ENCODE measurements at regions not wholly inside any gene's neighbourhood (a gene's known extent, or its start where the extent isn't known, plus 50 kb on each side); places are given as distances from the start of the nearest gene placed in this dataset.

DNA sequence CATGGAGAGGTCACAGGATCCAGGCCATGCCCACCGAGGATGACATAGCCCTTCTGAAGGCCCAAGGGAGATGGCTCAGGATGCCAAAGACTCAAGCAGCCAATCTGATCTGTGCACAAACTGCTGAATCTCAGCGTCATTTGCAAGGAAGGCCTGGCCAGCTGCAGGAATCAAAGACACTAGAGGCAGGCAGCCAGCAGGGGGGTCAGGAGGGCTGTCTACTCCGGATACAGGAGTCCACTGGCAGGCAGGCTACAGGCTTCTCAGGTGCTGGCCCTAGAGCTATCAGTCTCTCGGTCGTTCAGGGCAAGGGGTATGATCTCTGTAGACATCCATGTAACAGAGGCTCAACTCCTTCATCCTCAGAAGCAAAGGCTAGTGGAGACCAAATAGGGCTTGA, 1735.3 kb downstream of the TP53TG3F start:
- no peaks in the 10 kb centered on the region for H3K27me3 ChIP-seq (ENCODE audit: control insufficient read depth, insufficient read depth, low read length)
- no peaks in the 10 kb centered on the region for H3K36me3 ChIP-seq (ENCODE audit: control insufficient read depth, insufficient read depth, low read length)
- WGBS (ENCODE audit: insufficient coverage), result 53% methylated on average over 3 of the region's 5 CpGs
- no peaks in the 10 kb centered on the region for H3K4me1 ChIP-seq (ENCODE audit: control insufficient read depth, insufficient read depth, low read length)
- no peak for DNase-seq (ENCODE audit: low read depth in 4 of 6, low spot score in 6 of 6)
- peaks cover 9% of the 10 kb centered on the region for H3K9me3 ChIP-seq (ENCODE audit: control insufficient read depth, insufficient read depth, low read length)
- no peak overlapping the region for H3K27ac ChIP-seq (ENCODE audit: low read depth, low read length)
- no peak overlapping the region for H3K4me3 ChIP-seq (ENCODE audit: low read depth, low read length)

DNA sequence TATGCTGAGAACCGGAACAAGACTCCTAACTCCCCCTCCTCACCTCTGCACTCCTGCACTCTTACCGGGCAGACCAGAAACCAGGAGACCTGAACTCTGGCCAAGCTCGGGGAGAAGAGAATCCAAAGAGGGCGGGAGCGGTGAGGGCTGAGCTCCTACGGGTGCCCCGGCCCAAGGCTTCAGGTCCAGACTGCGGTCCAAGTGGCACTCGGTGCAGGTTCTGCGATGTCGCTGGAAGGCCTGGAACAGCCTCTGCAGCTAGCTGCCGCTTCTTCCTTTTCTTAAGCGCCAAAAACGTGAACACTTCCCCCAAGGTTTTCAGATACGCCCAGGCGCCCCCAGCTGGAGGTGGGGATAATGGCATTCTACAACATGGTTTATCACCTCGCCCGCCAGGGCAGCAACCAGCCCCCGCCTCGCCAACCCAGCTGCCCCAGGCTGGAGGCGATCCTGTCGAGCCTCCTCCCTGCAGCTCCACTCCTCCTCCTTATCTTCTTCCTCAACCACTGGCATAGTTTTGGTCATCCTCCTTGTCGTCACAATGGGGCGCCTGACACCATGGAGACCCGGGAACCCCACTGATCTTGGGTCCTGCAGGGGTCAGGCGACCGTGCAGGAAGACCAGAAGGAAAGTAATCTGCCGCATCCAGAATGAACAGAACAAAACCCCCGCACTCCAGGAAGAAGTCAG, 1735.9 kb downstream of the TP53TG3F start:
- peaks cover 9% of the 10 kb centered on the region for H3K9me3 ChIP-seq (ENCODE audit: control insufficient read depth, insufficient read depth, low read length)
- no peaks in the 10 kb centered on the region for H3K4me1 ChIP-seq (ENCODE audit: control insufficient read depth, insufficient read depth, low read length)
- no peaks in the 10 kb centered on the region for H3K27me3 ChIP-seq (ENCODE audit: control insufficient read depth, insufficient read depth, low read length)
- no peak for DNase-seq (ENCODE audit: low read depth in 4 of 6, low spot score in 6 of 6)
- no peak overlapping the region for H3K27ac ChIP-seq (ENCODE audit: low read depth, low read length)
- no peaks in the 10 kb centered on the region for H3K36me3 ChIP-seq (ENCODE audit: control insufficient read depth, insufficient read depth, low read length)
- 67% methylated on average over 28 of the region's 29 CpGs for WGBS (ENCODE audit: insufficient coverage)
- no peak overlapping the region for H3K4me3 ChIP-seq (ENCODE audit: low read depth, low read length)

GRCh38 chr16:35195864-35196216, 1736.4 kb downstream of the TP53TG3F start:
- Histone ChIP-seq H3K9me3 (ENCODE audit: control insufficient read depth, insufficient read depth, low read length) (peaks cover 9% of the 10 kb centered on the region), H3K27me3 (ENCODE audit: control insufficient read depth, insufficient read depth, low read length) (no peaks in the 10 kb centered on the region)

GRCh38 chr16:35196313-35196712, 1736.9 kb downstream of the TP53TG3F start:
- H3K27me3 ChIP-seq (ENCODE audit: control insufficient read depth, insufficient read depth, low read length), result no peaks in the 10 kb centered on the region

More at GRCh38 chr16:35195864-35196216, 1736.4 kb downstream of the TP53TG3F start:
- H3K27ac ChIP-seq (ENCODE audit: low read depth, low read length), result no peak overlapping the region
- no peak overlapping the region for H3K4me3 ChIP-seq (ENCODE audit: low read depth, low read length)
- DNase-seq (ENCODE audit: low read depth in 4 of 6, low spot score in 6 of 6), result no peak
- H3K36me3 ChIP-seq (ENCODE audit: control insufficient read depth, insufficient read depth, low read length), result no peaks in the 10 kb centered on the region
- no peaks in the 10 kb centered on the region for H3K4me1 ChIP-seq (ENCODE audit: control insufficient read depth, insufficient read depth, low read length)
- WGBS (ENCODE audit: insufficient coverage), result 82% methylated on average over 15 of the region's 15 CpGs

DNA sequence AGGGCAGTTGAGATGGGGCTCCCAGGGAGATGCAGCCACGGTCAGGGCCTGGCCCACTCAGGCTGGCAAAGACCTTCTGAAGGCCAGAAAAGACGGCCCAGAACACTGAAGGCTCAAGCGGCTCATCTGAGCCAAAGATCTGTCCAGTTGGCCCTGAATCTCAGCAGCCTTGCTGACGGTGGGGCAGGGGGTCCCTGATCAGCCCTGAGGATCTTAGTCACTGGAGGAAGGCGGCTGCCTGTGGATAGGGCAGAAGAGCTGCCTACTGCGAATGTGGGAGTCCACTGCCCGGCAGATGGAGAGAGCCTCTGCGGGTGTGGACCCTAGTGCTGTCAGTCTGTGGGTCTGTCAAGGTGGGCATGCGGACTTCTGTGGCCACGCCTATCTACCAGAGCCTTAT, 1738.2 kb downstream of the TP53TG3F start:
- Histone ChIP-seq H3K27ac (ENCODE audit: low read depth, low read length) (no peak overlapping the region), H3K36me3 (ENCODE audit: control insufficient read depth, insufficient read depth, low read length) (no peaks in the 10 kb centered on the region), H3K4me1 (ENCODE audit: control insufficient read depth, insufficient read depth, low read length) (no peaks in the 10 kb centered on the region), H3K9me3 (ENCODE audit: control insufficient read depth, insufficient read depth, low read length) (peaks cover 15% of the 10 kb centered on the region), H3K27me3 (ENCODE audit: control insufficient read depth, insufficient read depth, low read length) (no peaks in the 10 kb centered on the region), H3K4me3 (ENCODE audit: low read depth, low read length) (no peak overlapping the region)
- DNase-seq (ENCODE audit: low read depth in 4 of 6, low spot score in 6 of 6), result no peak
- WGBS (ENCODE audit: insufficient coverage), result 72% methylated on average over 9 of the region's 10 CpGs

More at GRCh38 chr16:35196313-35196712, 1736.9 kb downstream of the TP53TG3F start:
- no peak for DNase-seq (ENCODE audit: low read depth in 4 of 6, low spot score in 6 of 6)
- peaks cover 7% of the 10 kb centered on the region for H3K9me3 ChIP-seq (ENCODE audit: control insufficient read depth, insufficient read depth, low read length)
- 80% methylated on average over 21 of the region's 21 CpGs for WGBS (ENCODE audit: insufficient coverage)
- no peaks in the 10 kb centered on the region for H3K36me3 ChIP-seq (ENCODE audit: control insufficient read depth, insufficient read depth, low read length)
- no peak overlapping the region for H3K4me3 ChIP-seq (ENCODE audit: low read depth, low read length)
- no peak overlapping the region for H3K27ac ChIP-seq (ENCODE audit: low read depth, low read length)
- no peaks in the 10 kb centered on the region for H3K4me1 ChIP-seq (ENCODE audit: control insufficient read depth, insufficient read depth, low read length)

- H3K27me3 ChIP-seq (ENCODE audit: control insufficient read depth, insufficient read depth, low read length), result no peaks in the 10 kb centered on the region
- H3K9me3 ChIP-seq (ENCODE audit: control insufficient read depth, insufficient read depth, low read length), result peaks cover 17% of the 10 kb centered on the region
- no peaks in the 10 kb centered on the region for H3K36me3 ChIP-seq (ENCODE audit: control insufficient read depth, insufficient read depth, low read length)
- H3K4me1 ChIP-seq (ENCODE audit: control insufficient read depth, insufficient read depth, low read length), result no peaks in the 10 kb centered on the region
- DNase-seq (ENCODE audit: low read depth in 4 of 6, low spot score in 6 of 6), result no peak
- H3K27ac ChIP-seq (ENCODE audit: low read depth, low read length), result no peak overlapping the region
- no peak overlapping the region for H3K4me3 ChIP-seq (ENCODE audit: low read depth, low read length)
- 71% methylated on average over 23 of the region's 26 CpGs for WGBS (ENCODE audit: insufficient coverage)
Observed at GRCh38 chr16:35198223-35199199, 1739.1 kb downstream of the TP53TG3F start.

DNA sequence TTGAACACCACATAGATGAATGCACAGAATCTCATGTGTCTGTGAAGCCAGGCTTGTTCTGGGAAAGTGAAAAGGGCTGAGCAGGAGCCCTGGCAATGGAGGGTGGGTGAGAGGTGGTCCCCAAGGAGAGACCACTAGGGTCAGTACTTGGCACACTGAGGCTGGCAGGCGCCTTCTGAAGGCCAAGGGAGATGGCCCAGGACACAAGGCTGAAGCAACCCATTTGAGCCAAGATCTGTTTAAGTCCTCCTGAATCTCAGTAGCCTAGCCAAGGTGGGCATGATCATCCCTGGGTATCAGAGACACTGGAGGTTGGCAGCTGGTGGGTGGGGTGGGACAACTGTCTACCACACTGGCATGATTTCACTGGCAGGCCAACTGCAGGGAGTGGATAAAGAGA, 1741.2 kb downstream of the TP53TG3F start:
- H3K4me1 ChIP-seq (ENCODE audit: control insufficient read depth, insufficient read depth, low read length), result no peaks in the 10 kb centered on the region
- no peaks in the 10 kb centered on the region for H3K27me3 ChIP-seq (ENCODE audit: control insufficient read depth, insufficient read depth, low read length)
- no peaks in the 10 kb centered on the region for H3K36me3 ChIP-seq (ENCODE audit: control insufficient read depth, insufficient read depth, low read length)
- no peak for DNase-seq (ENCODE audit: low read depth in 4 of 6, low spot score in 6 of 6)
- whole genome bisulfite sequencing (ENCODE audit: insufficient coverage), result 33% methylated on average over 1 of the region's 1 CpG
- H3K4me3 ChIP-seq (ENCODE audit: low read depth, low read length), result no peak overlapping the region
- H3K27ac ChIP-seq (ENCODE audit: low read depth, low read length), result no peak overlapping the region
- peaks cover 19% of the 10 kb centered on the region for H3K9me3 ChIP-seq (ENCODE audit: control insufficient read depth, insufficient read depth, low read length)

- Histone ChIP-seq H3K27ac (ENCODE audit: low read depth, low read length) (no peak overlapping the region), H3K36me3 (ENCODE audit: control insufficient read depth, insufficient read depth, low read length) (no peaks in the 10 kb centered on the region), H3K9me3 (ENCODE audit: control insufficient read depth, insufficient read depth, low read length) (peaks cover 19% of the 10 kb centered on the region), H3K4me1 (ENCODE audit: control insufficient read depth, insufficient read depth, low read length) (no peaks in the 10 kb centered on the region), H3K4me3 (ENCODE audit: low read depth, low read length) (no peak overlapping the region), H3K27me3 (ENCODE audit: control insufficient read depth, insufficient read depth, low read length) (no peaks in the 10 kb centered on the region)
- 81% methylated on average over 3 of the region's 5 CpGs for WGBS (ENCODE audit: insufficient coverage)
- no peak for DNase-seq (ENCODE audit: low read depth in 4 of 6, low spot score in 6 of 6)
Observed at GRCh38 chr16:35201151-35201550, 1741.7 kb downstream of the TP53TG3F start.

- Histone ChIP-seq H3K27ac (ENCODE audit: low read depth, low read length) (no peak overlapping the region), H3K4me3 (ENCODE audit: low read depth, low read length) (no peak overlapping the region), H3K4me1 (ENCODE audit: control insufficient read depth, insufficient read depth, low read length) (no peaks in the 10 kb centered on the region), H3K36me3 (ENCODE audit: control insufficient read depth, insufficient read depth, low read length) (no peaks in the 10 kb centered on the region), H3K9me3 (ENCODE audit: control insufficient read depth, insufficient read depth, low read length) (peaks cover 15% of the 10 kb centered on the region), H3K27me3 (ENCODE audit: control insufficient read depth, insufficient read depth, low read length) (no peaks in the 10 kb centered on the region)
- no peak for DNase-seq (ENCODE audit: low read depth in 4 of 6, low spot score in 6 of 6)
- no CpG with 5 or more reads among the region's 2 CpGs for WGBS (ENCODE audit: insufficient coverage)
Observed at GRCh38 chr16:35203636-35204035, 1744.2 kb downstream of the TP53TG3F start.

All from spinal cord (tissue), 9 donors.